Thyroid gland (tissue), 4 donors: ENCODE measurements at regions not wholly inside any gene's neighbourhood (a gene's known extent, or its start where the extent isn't known, plus 50 kb on each side); places are given as distances from the start of the nearest gene placed in this dataset.

Experiments used
- DNase-seq, 2 donors: peaks; one replicate each; pipeline ENCODE4 v3.0.0-alpha.2; 2019
- H3K27ac ChIP-seq, 3 donors: fragments of 200-600 bp; sonication (generic); 1 replicate in 2 of 3; 2 replicates in 1 of 3; pipeline ENCODE4 v1.5.1; 2016 to 2019; ENCODE audit warnings: mild to moderate bottlenecking in 1 of 3, moderate library complexity in 1 of 3
- H3K27me3 ChIP-seq: fragments of 200-600 bp; sonication (generic); one replicate; pipeline ENCODE4 v1.5.1; 2019
- H3K36me3 ChIP-seq, 2 donors: fragments of 200-600 bp; sonication (generic); one replicate each; pipeline ENCODE4 v1.5.1; 2016 to 2019
- H3K4me1 ChIP-seq, 2 donors: fragments of 200-600 bp; sonication (generic); one replicate each; pipeline ENCODE4 v1.5.1; 2017 to 2019
- H3K4me3 ChIP-seq, 3 donors: fragments of 200-600 bp; sonication (generic); replicated peaks in 1 of 3; 1 replicate in 2 of 3; 2 replicates in 1 of 3; pipeline ENCODE4 v1.5.1; 2016; ENCODE audit warnings: mild to moderate bottlenecking in 1 of 3
- H3K9me3 ChIP-seq: fragments of 200-600 bp; sonication (generic); one replicate; pipeline ENCODE4 v1.5.1; 2017
- CTCF ChIP-seq, 6 experiments: fragments of 200-600 bp in 3 of 6; fragments of 450-650 bp in 3 of 6; sonication (generic) in 3 of 6; IDR thresholded peaks; one replicate each; pipeline ENCODE4 v1.5.1; 2016 to 2019; ENCODE audit warnings: antibody characterized with exemption in 6 of 6, mild to moderate bottlenecking in 2 of 6, inconsistent platforms in 1 of 6, moderate library complexity in 1 of 6
- POLR2A ChIP-seq, 2 donors: fragments of 450-650 bp; IDR thresholded peaks; one replicate each; pipeline ENCODE4 v1.6.1; 2017; ENCODE audit warnings: antibody characterized with exemption in 2 of 2, mild to moderate bottlenecking in 2 of 2, moderate library complexity in 1 of 2
- WGBS, 2 donors: methylation state at CpG; one replicate each; pipeline ENCODE4 v1.1.5; 2017; 5-methylcytosine and 5-hydroxymethylcytosine counted together
- intact Hi-C: fragments of 100-400 bp; cut with DNase I; formaldehyde crosslinking; loops from one replicate; pipeline ENCODE4 v1.15.1; 2023

- TF ChIP-seq CTCF (IDR thresholded peaks at IDR 0.05) (no peak), POLR2A (IDR thresholded peaks at IDR 0.05) (no peak)
- Histone ChIP-seq H3K27me3 (no peaks in the 10 kb centered on the region), H3K4me1 (no peaks in the 10 kb centered on the region), H3K36me3 (no peaks in the 10 kb centered on the region), H3K27ac (no peak overlapping the region), H3K4me3 (no peak overlapping the region), H3K9me3 (no peaks in the 10 kb centered on the region)
- intact Hi-C loops, result no loop called here
- WGBS, 2 donors, result 89 to 93% methylated on average over 1 of the region's 1 CpG
- DNase-seq, result no peak
These were observed 63.5 kb upstream of the DCD start for GRCh38 chr12:54711669-54712068.

DNA sequence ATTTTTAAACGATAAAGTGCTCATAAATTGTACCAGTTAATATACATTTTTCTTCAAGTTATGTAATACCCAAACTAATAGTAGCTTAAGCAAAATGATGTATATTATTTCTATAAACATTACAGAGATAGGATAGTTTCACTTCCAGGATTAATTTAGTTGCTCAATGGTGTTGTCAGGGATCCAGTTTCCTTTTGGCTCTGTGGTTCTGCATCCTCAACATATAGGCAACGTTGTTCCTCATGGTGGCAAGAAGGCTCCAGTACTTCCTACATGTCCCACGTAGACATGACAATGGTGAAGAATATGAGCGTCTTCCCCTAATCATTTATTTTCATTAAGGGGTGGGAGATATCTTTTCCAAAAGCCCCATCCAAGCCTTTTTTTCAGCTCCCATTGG is 60.7 kb upstream of the DCD start:
- no peak for TF ChIP-seq POLR2A (IDR thresholded peaks at IDR 0.05)
- no peak for TF ChIP-seq CTCF (IDR thresholded peaks at IDR 0.05)
- no peaks in the 10 kb centered on the region for H3K4me1 ChIP-seq
- no peak for DNase-seq
- H3K27me3 ChIP-seq, result no peaks in the 10 kb centered on the region
- no peak overlapping the region for H3K27ac ChIP-seq
- intact Hi-C loops, result no loop called here
- no peaks in the 10 kb centered on the region for H3K36me3 ChIP-seq
- H3K4me3 ChIP-seq, result no peak overlapping the region
- no peaks in the 10 kb centered on the region for H3K9me3 ChIP-seq
- 93% methylated on average over 4 of the region's 4 CpGs for WGBS, 2 donors

DNA sequence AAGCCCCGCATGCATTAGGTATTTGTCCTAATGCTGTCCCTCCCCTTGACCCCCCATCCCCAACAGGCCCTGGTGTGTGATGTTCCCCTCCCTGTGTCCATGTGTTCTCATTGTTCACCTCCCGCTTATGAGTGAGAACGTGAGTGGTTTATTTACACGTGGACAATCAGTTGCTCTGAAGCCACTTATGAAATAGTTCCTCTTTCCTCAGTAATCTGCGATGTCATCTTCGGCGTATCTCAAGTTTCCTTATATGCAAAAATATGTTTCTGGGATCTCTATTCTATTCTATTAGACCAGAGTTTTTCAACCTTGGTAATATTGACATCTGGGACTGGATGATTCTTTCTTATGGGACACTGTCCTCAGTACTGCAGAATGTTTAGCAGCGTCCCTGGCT is 56.0 kb upstream of the DCD start:
- Histone ChIP-seq H3K4me1 (no peaks in the 10 kb centered on the region), H3K36me3 (no peaks in the 10 kb centered on the region), H3K4me3 (no peak overlapping the region), H3K27me3 (no peaks in the 10 kb centered on the region), H3K27ac (no peak overlapping the region), H3K9me3 (no peaks in the 10 kb centered on the region)
- intact Hi-C loops, result no loop called here
- no peak for DNase-seq
- TF ChIP-seq POLR2A (IDR thresholded peaks at IDR 0.05), result no peak
- no peak for TF ChIP-seq CTCF (IDR thresholded peaks at IDR 0.05)
- WGBS, 2 donors, result 77 to 80% methylated on average over 8 of the region's 8 CpGs

DNA sequence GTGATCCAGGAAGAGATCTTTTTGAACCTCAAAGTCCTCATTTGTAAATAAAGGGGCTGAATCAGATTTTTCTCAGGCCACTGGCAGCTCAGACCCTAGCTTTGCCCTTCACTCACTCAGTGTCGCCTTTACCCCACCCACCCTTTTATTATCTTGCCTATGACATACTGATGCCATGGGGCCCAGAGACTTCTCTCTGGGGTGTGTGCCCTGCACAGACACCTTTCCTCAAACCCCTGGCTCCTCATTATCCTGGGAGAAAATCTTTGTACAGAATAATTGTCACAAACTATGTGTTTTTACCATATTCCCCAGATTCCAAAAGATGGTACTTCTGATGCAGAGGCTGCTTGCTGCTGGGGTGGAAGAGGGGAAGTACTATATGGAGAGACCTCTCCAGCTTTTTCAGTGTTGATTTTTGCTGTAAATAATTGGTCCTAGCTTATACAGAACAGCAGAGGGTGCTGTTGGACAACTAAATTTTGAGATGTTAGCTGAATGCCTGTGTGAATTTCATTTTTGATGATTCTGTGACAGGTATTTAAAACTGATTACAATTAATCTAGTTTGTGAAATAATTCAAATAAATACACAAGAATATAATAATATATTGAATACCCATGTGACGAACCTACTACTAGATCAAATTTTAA is 53.9 kb upstream of the DCD start:
- H3K36me3 ChIP-seq, result no peaks in the 10 kb centered on the region
- no peaks in the 10 kb centered on the region for H3K4me1 ChIP-seq
- 19 to 27% methylated on average over 2 of the region's 2 CpGs for WGBS, 2 donors
- no peak for DNase-seq
- TF ChIP-seq POLR2A (IDR thresholded peaks at IDR 0.05) (no peak), CTCF (IDR thresholded peaks at IDR 0.05) (peak in 5 of 6 experiments; percentile 24 to 63 (median 53))
- H3K27me3 ChIP-seq, result no peaks in the 10 kb centered on the region
- no peak overlapping the region for H3K4me3 ChIP-seq
- H3K9me3 ChIP-seq, result no peaks in the 10 kb centered on the region
- intact Hi-C loops, result no loop called here
- no peak overlapping the region for H3K27ac ChIP-seq

DNA sequence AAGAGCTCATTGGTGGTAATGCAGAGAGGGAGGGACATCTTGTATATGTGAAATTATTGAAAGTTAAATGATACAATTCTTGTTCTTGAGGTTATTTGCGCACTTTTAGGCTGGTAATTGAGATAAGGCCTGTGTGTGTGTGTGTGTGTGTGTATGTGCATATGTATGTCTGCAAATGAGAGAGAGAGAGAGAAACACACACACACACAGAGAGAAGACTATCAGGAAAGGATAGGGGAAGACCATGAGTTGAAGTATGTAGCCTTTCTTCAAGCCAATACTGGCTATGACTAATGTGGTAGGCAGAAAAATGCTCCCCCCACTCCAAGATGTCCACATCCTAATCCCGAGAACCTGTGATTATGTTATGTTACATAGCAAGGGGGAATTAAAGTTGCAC is 52.7 kb upstream of the DCD start:
- 85 to 90% methylated on average over 2 of the region's 2 CpGs for WGBS, 2 donors
- H3K27me3 ChIP-seq, result no peaks in the 10 kb centered on the region
- TF ChIP-seq POLR2A (IDR thresholded peaks at IDR 0.05), result no peak
- no peak for TF ChIP-seq CTCF (IDR thresholded peaks at IDR 0.05)
- no peaks in the 10 kb centered on the region for H3K4me1 ChIP-seq
- no peak overlapping the region for H3K27ac ChIP-seq
- intact Hi-C loops, result no loop called here
- H3K36me3 ChIP-seq, result no peaks in the 10 kb centered on the region
- H3K4me3 ChIP-seq, result no peak overlapping the region
- DNase-seq, result no peak
- H3K9me3 ChIP-seq, result no peaks in the 10 kb centered on the region
